Gastrocnemius medialis (tissue), 4 donors: ENCODE measurements at regions not wholly inside any gene's neighbourhood (a gene's known extent, or its start where the extent isn't known, plus 50 kb on each side); places are given as distances from the start of the nearest gene placed in this dataset.

Experiments used
- ATAC-seq, 2 donors: fragments of 150-250 bp; one replicate each; pipeline ENCODE4 v1.9.1; 2016
- DNase-seq, 2 donors: peaks; one replicate each; pipeline ENCODE4 v3.0.0-alpha.2; 2019
- H3K27ac ChIP-seq, 4 donors: fragments of 200-600 bp; sonication (generic); 1 replicate in 1 of 4; 2 replicates in 3 of 4; pipeline ENCODE4 v1.5.1; 2016 to 2018; ENCODE audit warnings: mild to moderate bottlenecking in 2 of 4, moderate library complexity in 1 of 4
- H3K27me3 ChIP-seq, 3 donors: fragments of 200-600 bp; sonication (generic) in 2 of 3; 1 replicate in 1 of 3; 2 replicates in 2 of 3; pipeline versions ENCODE4 v1.5.1 to v1.6.0; 2016 to 2019; ENCODE audit warnings: mild to moderate bottlenecking in 1 of 3, moderate library complexity in 1 of 3
- H3K36me3 ChIP-seq, 2 donors: fragments of 200-600 bp; sonication (generic) in 1 of 2; one replicate each; pipeline ENCODE4 v1.5.1; 2017 to 2018
- H3K4me1 ChIP-seq, 2 donors: fragments of 200-600 bp; sonication (generic) in 1 of 2; one replicate each; pipeline ENCODE4 v1.5.1; 2016 to 2017; ENCODE audit warnings: mild to moderate bottlenecking in 2 of 2
- H3K4me3 ChIP-seq, 4 donors: fragments of 200-600 bp; sonication (generic) in 3 of 4; 1 replicate in 1 of 4; 2 replicates in 3 of 4; pipeline ENCODE4 v1.5.1; 2016 to 2019; ENCODE audit warnings: mild to moderate bottlenecking in 2 of 4
- H3K9me3 ChIP-seq, 3 donors: fragments of 200-600 bp; sonication (generic) in 2 of 3; 1 replicate in 1 of 3; 2 replicates in 2 of 3; pipeline ENCODE4 v1.5.1; 2016 to 2019
- CTCF ChIP-seq, 5 experiments: fragments of 450-650 bp in 3 of 5; fragments of 200-600 bp in 2 of 5; sonication (generic) in 2 of 5; IDR thresholded peaks in 4 of 5; conservative IDR thresholded peaks in 1 of 5; 1 replicate in 4 of 5; 2 replicates in 1 of 5; pipeline ENCODE4 v1.5.1; 2016 to 2019; ENCODE audit warnings: antibody characterized with exemption in 5 of 5, mild to moderate bottlenecking in 3 of 5, moderate library complexity in 3 of 5
- POLR2A ChIP-seq, 2 donors: fragments of 450-650 bp; IDR thresholded peaks; one replicate each; pipeline ENCODE4 v1.6.1; 2017; ENCODE audit warnings: antibody characterized with exemption in 2 of 2, mild to moderate bottlenecking in 2 of 2, moderate library complexity in 2 of 2
- in situ Hi-C, 4 donors: fragments of 200-750 bp; cut with MboI; loops; one replicate each; pipeline versions ENCODE4 v1.15.0 to v1.8.0; 2017; ENCODE audit warnings: low sequenced_read_pairs in 4 of 4
- intact Hi-C: fragments of 100-400 bp; cut with DNase I; formaldehyde crosslinking; loops from one replicate; pipeline ENCODE4 v1.15.1; 2023; ENCODE audit warnings: low total_unique reads

- intact Hi-C loops (no loop called here), in situ Hi-C loops (no loop called here)
- TF ChIP-seq POLR2A (IDR thresholded peaks at IDR 0.05) (no peak), CTCF (IDR thresholded peaks at IDR 0.05 in 4 of 5, conservative IDR thresholded peaks at IDR 0.05 in 1 of 5) (no peak)
- Histone ChIP-seq H3K4me3 (no peak overlapping the region), H3K9me3 (no peaks in the 10 kb centered on the region), H3K27me3 (peaks cover 0 to 3% (median 0%) of the 10 kb centered on the region in 3 donors), H3K36me3 (no peaks in the 10 kb centered on the region), H3K4me1 (no peaks in the 10 kb centered on the region), H3K27ac (no peak overlapping the region)
- DNase-seq (no peak), ATAC-seq (no peak)
Measured at GRCh38 chr2:16005389-16005788, 65.0 kb downstream of the MYCN start.

- Histone ChIP-seq H3K27ac (no peak overlapping the region), H3K27me3 (no peaks in the 10 kb centered on the region), H3K36me3 (no peaks in the 10 kb centered on the region), H3K4me1 (no peaks in the 10 kb centered on the region), H3K4me3 (no peak overlapping the region), H3K9me3 (no peaks in the 10 kb centered on the region)
- intact Hi-C loops (no loop called here), in situ Hi-C loops (no loop called here)
- ATAC-seq (no peak), DNase-seq (no peak)
- no peak for TF ChIP-seq CTCF (IDR thresholded peaks at IDR 0.05 in 4 of 5, conservative IDR thresholded peaks at IDR 0.05 in 1 of 5)
- TF ChIP-seq POLR2A (IDR thresholded peaks at IDR 0.05): no peak
Measured at GRCh38 chr2:16003809-16004208, 63.5 kb downstream of the MYCN start.

- Histone ChIP-seq H3K4me3 (no peak overlapping the region), H3K27ac (no peak overlapping the region), H3K4me1 (no peaks in the 10 kb centered on the region), H3K9me3 (no peaks in the 10 kb centered on the region), H3K36me3 (no peaks in the 10 kb centered on the region), H3K27me3 (no peaks in the 10 kb centered on the region)
- in situ Hi-C loops (no loop called here), intact Hi-C loops (no loop called here)
- TF ChIP-seq CTCF (IDR thresholded peaks at IDR 0.05 in 4 of 5, conservative IDR thresholded peaks at IDR 0.05 in 1 of 5): no peak
- TF ChIP-seq POLR2A (IDR thresholded peaks at IDR 0.05): no peak
- DNase-seq (no peak), ATAC-seq (no peak)
Measured at GRCh38 chr2:16003152-16003551, 62.8 kb downstream of the MYCN start.

- no peaks in the 10 kb centered on the region for H3K27me3 ChIP-seq
- H3K4me1 ChIP-seq: no peaks in the 10 kb centered on the region
- no peak overlapping the region for H3K4me3 ChIP-seq
- no peaks in the 10 kb centered on the region for H3K9me3 ChIP-seq
- intact Hi-C loops: no loop called here
- no peak for DNase-seq
- ATAC-seq: no peak
- in situ Hi-C loops: no loop called here
- no peak overlapping the region for H3K27ac ChIP-seq
- H3K36me3 ChIP-seq: no peaks in the 10 kb centered on the region
- TF ChIP-seq CTCF (IDR thresholded peaks at IDR 0.05 in 4 of 5, conservative IDR thresholded peaks at IDR 0.05 in 1 of 5) (no peak), POLR2A (IDR thresholded peaks at IDR 0.05) (no peak)
Measured at GRCh38 chr2:16002575-16002974, 62.2 kb downstream of the MYCN start.

GRCh38 chr2:16002144-16002543 is 61.8 kb downstream of the MYCN start:
- in situ Hi-C loops (no loop called here), intact Hi-C loops (no loop called here)
- Histone ChIP-seq H3K27me3 (no peaks in the 10 kb centered on the region), H3K9me3 (no peaks in the 10 kb centered on the region), H3K4me3 (no peak overlapping the region), H3K27ac (no peak overlapping the region), H3K36me3 (no peaks in the 10 kb centered on the region), H3K4me1 (no peaks in the 10 kb centered on the region)
- ATAC-seq (no peak), DNase-seq (no peak)
- TF ChIP-seq CTCF (IDR thresholded peaks at IDR 0.05 in 4 of 5, conservative IDR thresholded peaks at IDR 0.05 in 1 of 5): no peak
- TF ChIP-seq POLR2A (IDR thresholded peaks at IDR 0.05): no peak
